GM21717 (cell line): ENCODE measurements at regions not wholly inside any gene's neighbourhood (a gene's known extent, or its start where the extent isn't known, plus 50 kb on each side); places are given as distances from the start of the nearest gene placed in this dataset.

ENCODE experiments used
- ATAC-seq: cut with Tn5 transposase; IDR thresholded peaks from one replicate; pipeline ENCODE4 v1.9.1; 2021; ENCODE audit warnings: mild to moderate bottlenecking, moderate library complexity; ENCODE audit not compliant: unreplicated experiment

DNA sequence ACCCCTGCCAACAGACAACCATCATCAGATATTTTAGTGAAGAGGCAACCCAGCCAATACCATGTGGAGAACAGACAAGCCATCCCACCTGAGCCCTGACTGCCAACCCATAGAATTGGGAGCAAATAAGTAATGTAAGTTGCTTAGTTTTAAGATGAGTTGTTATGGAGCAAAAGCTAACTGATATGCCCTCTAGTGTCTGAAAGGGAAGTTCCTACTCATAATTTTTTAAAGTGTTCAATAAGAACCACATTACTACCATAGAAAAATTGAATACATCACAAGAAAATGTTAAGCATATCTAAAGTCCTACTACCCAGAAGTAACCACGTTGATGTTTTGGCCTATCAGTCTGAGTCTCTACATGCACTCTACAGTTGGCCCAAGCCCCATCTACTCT lies 50.8 kb upstream of the SLC36A4 start:
- no peak for ATAC-seq

DNA sequence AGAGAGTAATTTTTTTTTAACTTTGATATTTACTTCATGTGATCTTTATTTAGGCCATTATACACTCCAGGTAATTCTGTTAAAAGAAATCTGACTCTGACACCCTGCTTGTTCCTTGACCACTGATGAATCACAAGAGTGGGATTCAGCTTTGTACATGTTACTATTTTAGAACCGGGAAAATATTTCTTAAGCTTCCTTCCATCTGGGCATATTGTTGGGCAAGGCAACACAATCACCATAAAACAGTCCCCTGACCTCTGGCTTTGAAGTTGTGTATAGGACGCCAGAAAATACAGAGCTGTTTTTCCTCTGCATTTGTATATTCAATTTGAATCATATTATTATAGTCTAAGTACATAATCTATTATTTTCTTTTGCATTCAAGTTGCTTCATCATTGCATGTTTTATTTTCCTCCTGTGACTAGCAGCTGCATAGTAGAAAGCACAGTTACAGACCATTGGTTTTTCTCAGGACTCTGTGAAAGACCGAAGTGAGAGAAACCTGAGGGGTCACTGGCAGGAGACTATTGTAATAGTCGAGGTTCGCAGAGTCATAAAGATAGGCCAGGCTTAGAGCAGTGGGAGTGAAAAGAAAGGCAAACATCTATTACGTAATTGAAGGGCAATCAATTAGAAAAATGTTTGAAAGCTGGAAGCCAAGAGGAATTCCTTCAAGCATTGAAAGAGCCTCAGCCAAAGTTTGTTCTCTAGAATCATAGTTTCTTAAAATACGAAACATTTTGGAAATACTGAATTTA lies 51.8 kb upstream of the SLC36A4 start:
- no peak for ATAC-seq

DNA sequence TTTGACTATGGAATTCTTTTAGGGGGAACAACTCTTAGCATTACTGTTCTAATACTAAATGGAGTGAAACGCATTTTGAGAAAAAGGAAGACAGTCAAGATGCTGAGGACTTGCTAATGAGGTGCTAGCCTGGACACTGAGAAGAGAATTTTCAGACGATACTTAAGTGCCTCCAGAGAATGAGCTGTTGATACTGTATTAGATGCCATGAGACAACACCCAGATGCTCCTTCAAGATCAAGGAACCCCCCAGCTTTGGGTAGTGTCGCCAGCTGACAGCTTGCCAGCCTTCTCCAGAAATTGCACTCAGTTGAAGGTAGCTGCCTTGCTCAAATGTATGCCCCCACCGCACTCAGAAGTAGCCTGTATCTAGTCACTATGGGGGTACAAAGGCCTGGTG lies 52.5 kb upstream of the SLC36A4 start:
- no peak for ATAC-seq

DNA sequence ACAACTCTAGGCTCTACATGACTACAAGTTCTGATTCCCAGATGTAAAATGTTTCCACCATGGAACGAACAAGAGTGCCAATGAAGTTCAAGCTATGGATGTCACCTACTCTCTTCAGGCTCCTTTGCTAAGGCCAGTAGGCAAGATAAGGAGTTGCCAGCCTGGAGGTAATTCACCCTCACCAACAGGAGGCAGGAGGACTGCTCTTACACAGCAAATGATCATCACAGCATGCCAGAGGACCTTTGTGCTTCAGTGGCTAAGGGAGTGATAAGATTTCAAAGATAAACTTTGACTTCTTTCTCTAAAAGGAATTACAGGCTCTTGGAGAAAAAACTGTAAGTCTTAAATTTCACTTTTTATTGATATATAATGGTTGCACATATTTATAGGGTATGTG lies 54.1 kb upstream of the SLC36A4 start:
- no peak for ATAC-seq

DNA sequence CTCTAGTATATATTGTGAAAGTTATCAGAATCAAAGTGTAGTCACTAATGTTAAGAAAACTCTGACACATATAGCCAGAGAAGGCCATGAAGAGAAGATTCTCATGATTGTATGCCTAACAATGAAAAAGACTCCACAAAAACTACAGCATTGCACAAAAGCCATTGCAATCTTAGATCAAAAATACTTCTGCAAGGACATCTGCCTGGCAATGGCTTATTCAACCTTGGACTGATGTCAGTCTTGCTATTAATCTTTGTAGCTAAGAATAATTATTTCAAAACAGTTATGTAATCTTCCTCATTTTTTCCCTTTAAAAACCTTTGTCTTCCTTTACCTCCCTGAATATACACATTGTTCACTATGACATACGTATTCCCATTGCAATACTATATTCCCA lies 55.3 kb upstream of the SLC36A4 start:
- ATAC-seq = no peak

DNA sequence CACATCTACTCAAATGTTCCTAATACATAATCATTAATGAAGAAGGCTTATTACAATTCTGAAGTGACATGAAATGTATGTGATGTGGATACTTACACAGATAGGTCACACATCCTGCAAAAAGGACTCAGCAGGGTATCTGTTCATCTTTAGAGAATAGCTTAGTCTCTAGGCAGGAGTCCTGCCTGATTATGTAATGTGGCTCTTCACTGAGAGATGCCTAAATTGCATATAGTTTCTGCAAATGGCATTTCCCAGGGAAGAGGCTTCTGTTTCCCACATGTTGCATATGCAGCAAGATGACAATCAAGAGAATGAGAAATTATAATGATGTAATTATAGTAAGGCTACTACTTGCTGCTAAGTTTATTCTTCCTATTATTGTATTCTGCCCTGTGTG lies 58.8 kb upstream of the SLC36A4 start:
- no peak for ATAC-seq

DNA sequence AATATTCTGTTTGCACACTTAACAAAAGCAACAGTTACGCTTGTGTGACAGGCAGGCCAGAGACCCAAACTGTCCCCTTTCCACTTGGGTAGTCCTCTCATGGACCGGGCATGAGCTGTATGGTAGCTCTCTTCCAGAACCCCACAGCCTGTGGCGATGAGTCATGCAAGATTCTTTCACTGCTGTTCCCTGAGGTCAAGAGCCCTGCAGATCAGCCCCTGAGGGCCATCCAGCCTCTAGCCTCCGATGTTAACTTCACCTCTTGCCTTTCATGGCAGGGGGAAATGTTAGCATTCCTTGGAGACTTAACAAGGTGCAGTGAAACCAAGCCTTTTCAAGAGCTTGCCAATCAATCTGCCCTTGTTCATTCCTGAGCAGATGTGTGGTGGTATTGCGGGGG lies 63.2 kb upstream of the DEUP1 start:
- ATAC-seq = no peak

DNA sequence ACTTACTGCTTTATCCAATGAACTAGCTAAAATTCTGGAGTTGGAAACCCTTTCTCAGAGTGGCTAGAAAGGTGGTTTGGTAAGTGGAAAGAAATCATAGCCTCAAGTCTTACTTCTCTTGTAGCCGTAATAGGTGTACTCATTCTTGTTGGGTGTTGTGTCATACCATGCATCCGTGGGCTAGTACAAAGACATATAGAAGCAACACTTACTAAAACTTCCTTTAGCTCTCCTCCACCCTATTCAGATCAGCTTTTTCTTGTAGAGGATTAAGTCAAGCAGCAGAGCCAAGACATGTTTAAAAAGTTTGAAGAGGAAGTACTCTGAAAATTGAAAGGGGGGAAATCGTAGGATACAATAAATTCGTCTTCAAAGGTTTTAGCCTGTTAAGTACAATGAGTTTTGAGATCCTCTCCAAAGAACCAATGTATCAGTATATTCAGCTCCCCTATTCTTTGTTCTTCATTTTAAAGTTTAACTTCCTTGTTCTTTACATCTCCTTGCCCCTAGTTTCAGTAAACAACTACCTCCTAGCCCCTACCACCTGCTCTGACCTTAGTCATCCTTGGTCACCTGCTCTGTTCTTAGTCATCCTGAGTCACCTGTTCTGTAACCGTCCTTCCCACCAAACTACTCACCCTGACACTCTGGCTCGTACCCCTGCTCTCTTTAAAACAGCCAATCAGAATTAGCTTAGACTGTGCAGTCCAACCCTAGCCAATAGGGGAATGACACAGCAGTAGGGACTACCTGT lies 62.1 kb upstream of the DEUP1 start:
- no peak for ATAC-seq

DNA sequence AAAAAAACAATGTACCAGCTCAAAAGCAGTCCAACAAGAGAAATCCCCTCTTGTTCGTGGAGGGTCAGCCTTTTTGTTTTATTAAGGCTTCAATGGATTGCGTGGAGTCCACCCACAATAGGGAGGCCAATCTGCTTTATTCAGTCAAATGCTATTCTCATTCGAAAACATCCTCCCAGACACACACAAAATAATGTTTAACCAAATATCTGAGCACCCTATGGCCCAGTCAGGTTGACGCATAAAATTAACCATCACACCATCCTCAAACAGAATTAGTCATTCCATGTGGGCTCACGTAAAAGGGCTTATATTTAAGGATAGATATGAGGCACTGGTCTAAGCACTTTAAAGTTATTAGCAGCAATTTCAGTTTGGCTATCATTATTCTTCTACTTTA lies 58.9 kb upstream of the DEUP1 start:
- ATAC-seq = no peak

DNA sequence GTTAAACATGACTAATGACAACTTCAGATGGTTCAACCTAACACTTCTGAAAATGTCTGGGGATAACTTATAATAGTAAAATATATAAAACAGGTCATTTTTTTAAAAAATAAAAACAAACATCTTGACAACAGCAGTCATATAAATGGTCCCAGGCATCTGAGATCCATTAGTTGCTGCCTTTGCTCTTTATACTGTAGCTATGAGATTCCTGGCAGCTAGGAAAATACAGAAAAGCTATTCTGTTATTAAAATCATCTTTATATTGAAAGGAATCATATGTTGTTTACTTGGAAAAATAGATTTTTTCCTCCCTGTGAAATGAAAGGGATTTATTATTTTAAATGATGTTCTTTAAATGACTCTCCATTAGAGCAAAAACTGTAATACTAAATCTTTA lies 55.7 kb upstream of the DEUP1 start:
- no peak for ATAC-seq

DNA sequence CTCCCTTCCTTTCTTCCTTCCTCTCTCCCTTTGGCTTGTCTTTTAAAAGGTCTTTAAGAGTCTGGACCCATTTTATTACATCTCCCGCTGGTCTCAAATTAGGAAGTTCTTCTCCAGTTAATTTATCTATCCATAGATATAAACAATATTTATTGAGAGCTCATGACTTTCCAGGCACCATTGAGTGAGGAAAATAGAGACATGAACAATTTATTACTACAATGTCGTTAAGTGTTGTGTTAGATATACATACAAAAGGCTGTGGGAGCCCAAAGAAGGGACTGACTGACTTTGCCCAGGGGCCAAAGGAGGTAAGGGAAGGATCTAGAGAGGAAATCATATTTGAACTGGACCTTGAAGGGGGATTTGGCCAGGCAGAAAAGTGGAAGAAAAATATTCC lies 51.6 kb upstream of the DEUP1 start:
- ATAC-seq = no peak

DNA sequence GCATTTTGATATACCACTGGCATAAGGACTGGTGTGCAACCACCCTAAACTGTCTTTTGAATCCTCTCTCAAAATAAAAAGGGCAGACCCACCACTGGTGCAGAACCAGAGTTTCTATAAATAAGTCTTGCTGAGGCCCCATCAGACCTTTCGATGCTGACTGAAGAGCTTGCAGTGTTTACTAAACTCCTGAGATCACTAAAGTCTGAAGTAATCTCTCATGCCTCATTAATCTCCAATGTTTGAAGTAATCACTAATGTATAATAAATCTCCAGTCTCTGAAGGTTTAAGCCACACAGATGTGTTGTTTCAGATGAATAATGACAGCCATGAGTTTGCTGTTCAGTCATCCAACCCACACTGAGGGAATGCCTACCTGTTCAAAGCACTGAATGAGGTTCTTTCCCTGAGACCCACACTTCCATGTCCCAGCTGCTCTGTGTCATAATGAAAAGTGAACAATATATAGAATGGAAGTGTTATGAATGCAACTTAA lies 50.6 kb upstream of the DEUP1 start:
- peak; percentile 66 for ATAC-seq
